HCT116 (cell line): ENCODE measurements at regions not wholly inside any gene's neighbourhood (a gene's known extent, or its start where the extent isn't known, plus 50 kb on each side); places are given as distances from the start of the nearest gene placed in this dataset.

Experiments
- ATAC-seq: fragments of 200-7000 bp; cut with Tn5 transposase; 2 replicates; pipeline ENCODE4 v1.9.1; 2020; ENCODE audit warnings: mild to moderate bottlenecking, moderate library complexity
- BruUV-seq: library from RNA; stranded (reverse); fragments of 400-500 nt; replicated peaks from 2 replicates; lab custom pipeline; 2021; lab: Mats Ljungman, UMichigan
- CTCF ChIA-PET: fragments of 300-600 bp; sonication (Branson Sonifier 250); formaldehyde crosslinking; loops from one replicate; lab custom pipeline; 2021; ENCODE audit warnings: antibody characterized with exemption; lab: Charles Lee
- POLR2A ChIA-PET: fragments of 300-600, 350-600 bp; sonication (Branson Sonifier 250); formaldehyde crosslinking; loops from one replicate; lab custom pipeline; 2021; ENCODE audit warnings: antibody characterized with exemption; lab: Charles Lee
- RAD21 ChIA-PET, 2 experiments: fragments of 300-600 bp; sonication (Branson Sonifier 250); formaldehyde crosslinking; loops; one replicate each; lab custom pipeline; 2023; ENCODE audit warnings: low total read pairs in 2 of 2; ENCODE audit not compliant: uncharacterized antibody in 2 of 2, unreplicated experiment in 2 of 2, low non-redundant PET in 1 of 2; lab: Charles Lee
- DNase-seq: peaks from one replicate; pipeline ENCODE4 v3.0.0-alpha.2; 2010; ENCODE audit warnings: low read depth, low spot score
- H2AFZ ChIP-seq: fragments of 200-600 bp; shearing (Covaris generic), sonication (generic); 2 replicates; pipeline ENCODE4 v1.6.1; 2017; ENCODE audit warnings: low read depth, mixed run types, mixed read lengths, antibody characterized with exemption, low read length; ENCODE audit not compliant: poor library complexity, severe bottlenecking
- H3K27ac ChIP-seq: 2 replicates; pipeline ENCODE4 v1.5.1; 2012; ENCODE audit warnings: low read depth, low read length
- H3K27me3 ChIP-seq: fragments of 200-600 bp; sonication (generic); 2 replicates; pipeline ENCODE4 v1.6.1; 2016; ENCODE audit warnings: mixed run types, low read length, mixed read lengths; ENCODE audit not compliant: insufficient read depth
- H3K36me3 ChIP-seq, 2 experiments: fragments of 200-500 bp in 1 of 2; fragments of 200-600 bp in 1 of 2; sonication (Bioruptor generic) in 1 of 2; sonication (generic) in 1 of 2; 2 replicates each; pipeline versions ENCODE4 v1.5.1 to v1.6.1; 2014 to 2016; ENCODE audit warnings: low read length in 2 of 2, inconsistent platforms in 1 of 2, mixed read lengths in 1 of 2, mixed run types in 1 of 2; ENCODE audit not compliant: insufficient read depth in 2 of 2, control insufficient read depth in 1 of 2
- H3K4me1 ChIP-seq, 2 experiments: fragments of 200-600 bp in 1 of 2; sonication (generic) in 1 of 2; 2 replicates each; pipeline versions ENCODE4 v1.5.1 to v1.6.1; 2012 to 2017; ENCODE audit warnings: low read length in 2 of 2, inconsistent platforms in 1 of 2, mild to moderate bottlenecking in 1 of 2, mixed read lengths in 1 of 2, mixed run types in 1 of 2, moderate library complexity in 1 of 2; ENCODE audit not compliant: insufficient read depth in 2 of 2, control insufficient read depth in 1 of 2
- H3K4me2 ChIP-seq: fragments of 200-600 bp; sonication (generic); 2 replicates; pipeline ENCODE4 v1.6.1; 2017; ENCODE audit warnings: mixed run types, low read length, mixed read lengths
- H3K4me3 ChIP-seq, 2 experiments: fragments of 200-600 bp in 1 of 2; sonication (generic) in 1 of 2; replicated peaks in 1 of 2; 2 replicates each; pipeline ENCODE4 v1.5.1; 2011 to 2016; ENCODE audit warnings: low read length in 2 of 2, control low read depth in 1 of 2, low read depth in 1 of 2, mild to moderate bottlenecking in 1 of 2, mixed read lengths in 1 of 2, mixed run types in 1 of 2
- H3K79me2 ChIP-seq: fragments of 200-600 bp; sonication (generic); 2 replicates; pipeline ENCODE4 v1.6.1; 2017; ENCODE audit warnings: mild to moderate bottlenecking, mixed run types, low read length, moderate library complexity, mixed read lengths; ENCODE audit not compliant: insufficient read depth
- H3K9ac ChIP-seq: fragments of 200-600 bp; sonication (generic); 2 replicates; pipeline ENCODE4 v1.6.1; 2016; ENCODE audit warnings: low read length, mixed read lengths
- H3K9me2 ChIP-seq: fragments of 200-600 bp; sonication (generic), shearing (Covaris generic); 2 replicates; pipeline ENCODE4 v1.6.1; 2017; ENCODE audit warnings: mixed run types, mild to moderate bottlenecking, moderate library complexity; ENCODE audit not compliant: insufficient read depth
- H3K9me3 ChIP-seq, 2 experiments: fragments of 200-500 bp in 1 of 2; fragments of 200-600 bp in 1 of 2; sonication (Bioruptor generic) in 1 of 2; sonication (generic) in 1 of 2; 2 replicates each; pipeline ENCODE4 v1.6.1; 2014 to 2017; ENCODE audit warnings: low read length in 2 of 2, mixed read lengths in 2 of 2, inconsistent platforms in 1 of 2, low read depth in 1 of 2, mild to moderate bottlenecking in 1 of 2, mixed run types in 1 of 2, moderate library complexity in 1 of 2; ENCODE audit not compliant: control insufficient read depth in 1 of 2, insufficient read depth in 1 of 2
- H4K20me1 ChIP-seq: fragments of 200-600 bp; sonication (generic), shearing (Covaris generic); 2 replicates; pipeline ENCODE4 v1.6.1; 2017; ENCODE audit warnings: mixed run types, mild to moderate bottlenecking, moderate library complexity; ENCODE audit not compliant: insufficient read depth
- ATF3 ChIP-seq: IDR thresholded peaks from 2 replicates; pipeline ENCODE4 v1.6.1; 2012
- CBX3 ChIP-seq: IDR thresholded peaks from 2 replicates; pipeline ENCODE4 v1.6.1; 2012; ENCODE audit warnings: low read depth
- CEBPB ChIP-seq: IDR thresholded peaks from 2 replicates; pipeline ENCODE4 v1.6.1; 2012; ENCODE audit warnings: low read depth
- CTCF ChIP-seq, 3 experiments: fragments of 200-600 bp in 1 of 3; sonication (generic) in 1 of 3; IDR thresholded peaks in 2 of 3; conservative IDR thresholded peaks in 1 of 3; 2 replicates each; pipeline ENCODE4 v1.5.1; 2012 to 2017; ENCODE audit warnings: low read depth in 2 of 3, low read length in 2 of 3, antibody characterized with exemption in 1 of 3, borderline replicate concordance in 1 of 3, control low read depth in 1 of 3, mild to moderate bottlenecking in 1 of 3, mixed read lengths in 1 of 3, mixed run types in 1 of 3, moderate library complexity in 1 of 3; ENCODE audit not compliant: insufficient read depth in 1 of 3
- EGR1 ChIP-seq: IDR thresholded peaks from 2 replicates; pipeline ENCODE4 v1.6.1; 2012; ENCODE audit warnings: low read depth
- ELF1 ChIP-seq: IDR thresholded peaks from 2 replicates; pipeline ENCODE4 v1.6.1; 2012; ENCODE audit warnings: low read depth, borderline replicate concordance
- EZH2 ChIP-seq: fragments of 200-600 bp; sonication (generic); IDR thresholded peaks from 2 replicates; pipeline ENCODE4 v1.6.1; 2017; ENCODE audit warnings: antibody characterized with exemption, mixed run types
- EZH2phosphoT487 ChIP-seq: fragments of 200-600 bp; IDR thresholded peaks from 2 replicates; pipeline ENCODE4 v1.6.1; 2018; ENCODE audit warnings: antibody characterized with exemption, borderline replicate concordance
- FOSL1 ChIP-seq: IDR thresholded peaks from 2 replicates; pipeline ENCODE4 v1.6.1; 2012; ENCODE audit warnings: low read depth
- JUND ChIP-seq: IDR thresholded peaks from 2 replicates; pipeline ENCODE4 v1.6.1; 2012
- MAX ChIP-seq: IDR thresholded peaks from 2 replicates; pipeline ENCODE4 v1.6.1; 2012
- POLR2A ChIP-seq: IDR thresholded peaks from 2 replicates; pipeline ENCODE4 v1.7.0; 2011; ENCODE audit warnings: borderline replicate concordance; ENCODE audit not compliant: insufficient read depth, insufficient read length; ENCODE audit errors: extremely low read depth
- POLR2AphosphoS5 ChIP-seq: IDR thresholded peaks from 2 replicates; pipeline ENCODE4 v1.6.1; 2011; ENCODE audit warnings: mild to moderate bottlenecking, low read depth, low read length, moderate library complexity
- RAD21 ChIP-seq: IDR thresholded peaks from 2 replicates; pipeline ENCODE4 v1.6.1; 2012; ENCODE audit warnings: low read depth, mild to moderate bottlenecking
- REST ChIP-seq: IDR thresholded peaks from 2 replicates; pipeline ENCODE4 v1.6.1; 2012; ENCODE audit warnings: low read depth
- SP1 ChIP-seq: IDR thresholded peaks from 2 replicates; pipeline ENCODE4 v1.6.1; 2012; ENCODE audit warnings: low read depth
- SRF ChIP-seq: IDR thresholded peaks from 2 replicates; pipeline ENCODE4 v1.6.1; 2012; ENCODE audit warnings: low read depth
- YY1 ChIP-seq: IDR thresholded peaks from 2 replicates; pipeline ENCODE4 v1.6.1; 2011; ENCODE audit warnings: low read length, low read depth, moderate library complexity, mild to moderate bottlenecking; ENCODE audit not compliant: insufficient replicate concordance; ENCODE audit errors: extremely low read depth
- ZFX ChIP-seq: fragments of 450-650 bp; IDR thresholded peaks from 2 replicates; pipeline ENCODE4 v1.6.1; 2017
- ZNF274 ChIP-seq: fragments of 200-500 bp; sonication (Bioruptor generic); IDR thresholded peaks from 2 replicates; pipeline ENCODE4 v1.6.1; 2014; ENCODE audit warnings: mild to moderate bottlenecking, low read depth, low read length, inconsistent platforms
- intact Hi-C: fragments of 100-400 bp; cut with micrococcal nuclease; formaldehyde crosslinking; loops from 2 replicates; pipeline ENCODE4 v1.10.0; 2022

GRCh38 chr6:4365686-4366085 lies 230.3 kb upstream of the ECI2 start (continued):
- no peak for TF ChIP-seq REST
- TF ChIP-seq EGR1, result no peak
- no peak for TF ChIP-seq CBX3
- no peak for TF ChIP-seq ELF1
- TF ChIP-seq JUND, result no peak
- TF ChIP-seq POLR2AphosphoS5, result no peak
- no peak for TF ChIP-seq POLR2A
- TF ChIP-seq MAX, result no peak
- TF ChIP-seq ZFX, result no peak
- TF ChIP-seq FOSL1, result no peak
- no peak for TF ChIP-seq CEBPB
- TF ChIP-seq SP1, result no peak
- TF ChIP-seq ZNF274, result no peak
- TF ChIP-seq EZH2phosphoT487, result no peak
- no peak for TF ChIP-seq EZH2
- TF ChIP-seq SRF, result no peak

- no peak overlapping the region for H3K27ac ChIP-seq
Observed at GRCh38 chr6:4364711-4365110, 229.3 kb upstream of the ECI2 start.

More at GRCh38 chr6:4364711-4365110, 229.3 kb upstream of the ECI2 start:
- ChIA-PET RAD21 (no interaction called here), POLR2A (no interaction called here), CTCF (no interaction called here)
- Histone ChIP-seq H3K27me3 (no peaks in the 10 kb centered on the region), H3K9ac (no peak overlapping the region), H3K9me2 (no peaks in the 10 kb centered on the region), H3K4me3 (no peak overlapping the region), H2AFZ (no peak overlapping the region), H3K79me2 (no peaks in the 10 kb centered on the region), H3K4me1 (peaks cover under 1 to 5% of the 10 kb centered on the region in 2 experiments; a peak in 3 of 4 replicates), H3K4me2 (no peak overlapping the region), H4K20me1 (no peaks in the 10 kb centered on the region), H3K36me3 (no peaks in the 10 kb centered on the region), H3K9me3 (no peaks in the 10 kb centered on the region)
- TF ChIP-seq RAD21, result no peak
- no peak for TF ChIP-seq EZH2
- TF ChIP-seq YY1, result no peak
- TF ChIP-seq JUND, result no peak
- no peak for TF ChIP-seq ATF3
- TF ChIP-seq CEBPB, result no peak
- no peak for TF ChIP-seq CTCF (IDR thresholded peaks at IDR 0.05 in 2 of 3, conservative IDR thresholded peaks at IDR 0.05 in 1 of 3; ENCODE audit: borderline replicate concordance in 1 of 3, insufficient read depth in 1 of 3, low read depth in 2 of 3, low read length in 2 of 3)
- no peak for TF ChIP-seq ELF1
- TF ChIP-seq CBX3, result no peak
- no peak for TF ChIP-seq POLR2AphosphoS5
- DNase-seq (no peak), ATAC-seq (no peak)
- BruUV-seq, result no TSS peak
- intact Hi-C loops, result no loop called here
